H9 (cell line): ENCODE measurements at regions not wholly inside any gene's neighbourhood (a gene's known extent, or its start where the extent isn't known, plus 50 kb on each side); places are given as distances from the start of the nearest gene placed in this dataset.

ENCODE experiments used
- DNase-seq: peaks from one replicate; pipeline ENCODE4 v3.0.0-alpha.2; 2017
- H2AFZ ChIP-seq: one replicate; pipeline ENCODE4 v1.6.1; 2013; ENCODE audit warnings: mild to moderate bottlenecking, low read length, control low read depth, moderate library complexity
- H2AK5ac ChIP-seq: 2 replicates; pipeline ENCODE4 v1.6.1; 2013; ENCODE audit warnings: low read length, control low read depth, mixed read lengths; ENCODE audit not compliant: insufficient read length
- H2BK120ac ChIP-seq: one replicate; pipeline ENCODE4 v1.6.1; 2013; ENCODE audit warnings: low read depth, mild to moderate bottlenecking, low read length, control low read depth, inconsistent platforms; ENCODE audit not compliant: poor library complexity, severe bottlenecking
- H2BK12ac ChIP-seq: 2 replicates; pipeline ENCODE4 v1.6.1; 2013; ENCODE audit warnings: low read length, control low read depth, mixed read lengths, low read depth; ENCODE audit not compliant: insufficient read length
- H2BK15ac ChIP-seq: 2 replicates; pipeline ENCODE4 v1.6.1; 2013; ENCODE audit warnings: low read depth, low read length, control low read depth
- H2BK20ac ChIP-seq: one replicate; pipeline ENCODE4 v1.6.1; 2013; ENCODE audit warnings: low read depth, mild to moderate bottlenecking, low read length, control low read depth, inconsistent platforms; ENCODE audit not compliant: poor library complexity, severe bottlenecking
- H2BK5ac ChIP-seq: 2 replicates; pipeline ENCODE4 v1.6.1; 2013; ENCODE audit warnings: low read length, control low read depth, mixed read lengths; ENCODE audit not compliant: insufficient read length
- H3K14ac ChIP-seq: 2 replicates; pipeline ENCODE4 v1.6.1; 2013; ENCODE audit warnings: low read length, control low read depth; ENCODE audit not compliant: insufficient read depth
- H3K18ac ChIP-seq: 2 replicates; pipeline ENCODE4 v1.6.1; 2013; ENCODE audit warnings: low read depth, mild to moderate bottlenecking, mixed read lengths, low read length, control low read depth; ENCODE audit not compliant: insufficient read length
- H3K23ac ChIP-seq: 2 replicates; pipeline ENCODE4 v1.6.1; 2013; ENCODE audit warnings: low read length, control low read depth, mixed read lengths, low read depth; ENCODE audit not compliant: insufficient read length
- H3K23me2 ChIP-seq: 2 replicates; pipeline ENCODE4 v1.6.1; 2013; ENCODE audit warnings: low read depth, mild to moderate bottlenecking, mixed read lengths, low read length, control low read depth; ENCODE audit not compliant: insufficient read length, poor library complexity, severe bottlenecking
- H3K27ac ChIP-seq: 2 replicates; pipeline ENCODE4 v1.5.1; 2013; ENCODE audit warnings: low read length, control low read depth, mixed read lengths, low read depth; ENCODE audit not compliant: insufficient read length
- H3K27me3 ChIP-seq: 2 replicates; pipeline ENCODE4 v1.6.1; 2013; ENCODE audit warnings: low read length, control low read depth, inconsistent platforms; ENCODE audit not compliant: insufficient read depth
- H3K4ac ChIP-seq: 2 replicates; pipeline ENCODE4 v1.6.1; 2013; ENCODE audit warnings: low read depth, mild to moderate bottlenecking, control low read depth, inconsistent platforms, low read length, moderate library complexity
- H3K4me1 ChIP-seq: 2 replicates; pipeline ENCODE4 v1.6.1; 2013; ENCODE audit warnings: low read length, control low read depth, inconsistent platforms; ENCODE audit not compliant: insufficient read depth
- H3K4me2 ChIP-seq: 2 replicates; pipeline ENCODE4 v1.6.1; 2013; ENCODE audit warnings: low read length, control low read depth, mixed read lengths; ENCODE audit not compliant: insufficient read length, insufficient read depth
- H3K56ac ChIP-seq: 2 replicates; pipeline ENCODE4 v1.6.1; 2013; ENCODE audit warnings: low read depth, mild to moderate bottlenecking, mixed read lengths, low read length, control low read depth; ENCODE audit not compliant: insufficient read length
- H3K79me1 ChIP-seq: 2 replicates; pipeline ENCODE4 v1.6.1; 2013; ENCODE audit warnings: low read depth, mild to moderate bottlenecking, moderate library complexity, low read length, control low read depth, inconsistent platforms; ENCODE audit not compliant: insufficient read depth, poor library complexity, severe bottlenecking
- H3K79me2 ChIP-seq: 2 replicates; pipeline ENCODE4 v1.6.1; 2013; ENCODE audit warnings: low read length, control low read depth, inconsistent platforms; ENCODE audit not compliant: insufficient read depth
- H3K9ac ChIP-seq: 2 replicates; pipeline ENCODE4 v1.6.1; 2013; ENCODE audit warnings: low read length, control low read depth, mixed read lengths; ENCODE audit not compliant: insufficient read length; ENCODE audit errors: extremely low read depth
- H3K9me3 ChIP-seq: one replicate; pipeline ENCODE4 v1.6.1; 2013; ENCODE audit warnings: low read depth, low read length, inconsistent platforms; ENCODE audit not compliant: control insufficient read depth
- H3T11ph ChIP-seq: one replicate; pipeline ENCODE4 v1.6.1; 2013; ENCODE audit warnings: mild to moderate bottlenecking, low read length, control low read depth, inconsistent platforms
- H4K20me1 ChIP-seq: one replicate; pipeline ENCODE4 v1.6.1; 2013; ENCODE audit not compliant: control insufficient read depth, insufficient read length, insufficient read depth
- H4K5ac ChIP-seq: 2 replicates; pipeline ENCODE4 v1.6.1; 2013; ENCODE audit warnings: low read depth, mild to moderate bottlenecking, mixed read lengths, low read length, control low read depth; ENCODE audit not compliant: insufficient read length
- H4K8ac ChIP-seq: replicated peaks from 2 replicates; pipeline ENCODE4 v1.6.1; 2013; ENCODE audit warnings: low read length, control low read depth, mixed read lengths, low read depth; ENCODE audit not compliant: insufficient read length
- H4K91ac ChIP-seq: 2 replicates; pipeline ENCODE4 v1.6.1; 2013; ENCODE audit warnings: low read depth, mild to moderate bottlenecking, moderate library complexity, mixed read lengths, low read length, control low read depth; ENCODE audit not compliant: insufficient read length
- H3K27ac Mint-ChIP-seq, 3 experiments: 2 replicates in 2 of 3; 3 replicates in 1 of 3; pipeline ENCODE4 v1.8.0; 2020 to 2021; ENCODE audit warnings: mixed read lengths in 3 of 3, mild to moderate bottlenecking in 1 of 3, moderate library complexity in 1 of 3
- H3K27me3 Mint-ChIP-seq: 2 replicates; pipeline ENCODE4 v1.8.0; 2021; ENCODE audit warnings: low read depth, mild to moderate bottlenecking, moderate library complexity, mixed read lengths
- H3K36me3 Mint-ChIP-seq, 3 experiments: 2 replicates in 2 of 3; 3 replicates in 1 of 3; pipeline ENCODE4 v1.8.0; 2020 to 2021; ENCODE audit warnings: low read depth in 3 of 3, mixed read lengths in 3 of 3; ENCODE audit not compliant: insufficient read depth in 1 of 3
- H3K4me1 Mint-ChIP-seq, 2 experiments: 2 replicates each; pipeline ENCODE4 v1.8.0; 2020; ENCODE audit warnings: mixed read lengths in 2 of 2
- H3K4me3 Mint-ChIP-seq, 2 experiments: 2 replicates in 1 of 2; 3 replicates in 1 of 2; pipeline ENCODE4 v1.8.0; 2020 to 2021; ENCODE audit warnings: mild to moderate bottlenecking in 2 of 2, mixed read lengths in 2 of 2, moderate library complexity in 1 of 2
- H3K9me3 Mint-ChIP-seq, 2 experiments: 2 replicates in 1 of 2; 3 replicates in 1 of 2; pipeline ENCODE4 v1.8.0; 2020; ENCODE audit warnings: mild to moderate bottlenecking in 2 of 2, mixed read lengths in 2 of 2, moderate library complexity in 1 of 2
- WGBS: extraction: QIAGEN DNeasy Blood & Tissue Kit; methylation state at CpG from one replicate; pipeline ENCODE4 v1.1.7; 2013; ENCODE audit warnings: missing lambda C conversion rate, low lambda C conversion rate, mixed read lengths; ENCODE audit not compliant: insufficient read length; ENCODE audit errors: extremely low coverage; 5-methylcytosine and 5-hydroxymethylcytosine counted together
- TF ChIP-seq, protein P1 (sequence below): fragments of 200-600 bp; sonication (generic); conservative IDR thresholded peaks from 3 replicates; pipeline ENCODE4 v1.8.0; 2021; ENCODE audit warnings: antibody characterized with exemption, mild to moderate bottlenecking

DNA sequence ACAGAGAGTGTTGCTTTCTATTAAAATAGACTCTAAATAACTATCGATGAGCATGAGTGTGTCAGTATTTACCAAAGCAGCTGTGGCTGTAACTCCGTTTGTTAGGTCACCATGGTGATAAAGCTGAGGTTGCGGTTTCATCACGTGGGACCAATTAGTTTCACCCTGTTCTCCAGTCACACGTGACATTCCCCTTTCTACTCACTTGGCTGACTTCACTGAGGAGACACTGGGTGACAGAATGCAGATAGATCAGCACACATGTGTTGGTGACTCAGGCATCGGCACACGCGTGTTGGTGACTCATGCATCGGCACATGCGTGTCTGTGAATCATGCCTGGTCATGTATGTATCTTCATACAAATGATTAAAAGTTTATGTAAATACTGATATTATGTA, 285.4 kb downstream of the THBS2 start:
- no CpG with 5 or more reads among the region's 10 CpGs for WGBS
- Mint-ChIP-seq H3K4me1 (no peaks in the 10 kb centered on the region), H3K27me3 (no peaks in the 10 kb centered on the region; the same call in 1 of the 2 replicates), H3K9me3 (peaks cover 11 to 12% of the 10 kb centered on the region in 2 experiments), H3K4me3 (no peak overlapping the region; a peak in 1 of 5 replicates), H3K27ac (no peak overlapping the region), H3K36me3 (peaks cover 2 to 8% (median 6%) of the 10 kb centered on the region in 3 experiments; a peak in 5 of 7 replicates)
- Histone ChIP-seq H3K79me1 (no peaks in the 10 kb centered on the region), H3K9me3 (no peaks in the 10 kb centered on the region), H2AK5ac (no peak overlapping the region), H3K4me2 (no peak overlapping the region), H2BK20ac (no peak overlapping the region), H3K79me2 (no peaks in the 10 kb centered on the region), H2BK12ac (no peak overlapping the region), H2BK120ac (no peak overlapping the region), H3K18ac (peak overlapping the region; percentile 45), H3T11ph (no peak overlapping the region), H4K91ac (no peak overlapping the region), H3K9ac (no peak overlapping the region), H2BK15ac (no peak overlapping the region), H4K5ac (no peak overlapping the region), H3K56ac (no peak overlapping the region), H3K23ac (no peak overlapping the region), H4K8ac (no peak overlapping the region), H2BK5ac (no peak overlapping the region), H3K14ac (no peak overlapping the region), H4K20me1 (no peaks in the 10 kb centered on the region), H3K23me2 (no peaks in the 10 kb centered on the region), H3K4me1 (no peaks in the 10 kb centered on the region), H3K27ac (no peak overlapping the region), H3K4ac (no peak overlapping the region), H2AFZ (no peak overlapping the region), H3K27me3 (no peaks in the 10 kb centered on the region)
- no peak for DNase-seq
- TF ChIP-seq, protein P1, sequence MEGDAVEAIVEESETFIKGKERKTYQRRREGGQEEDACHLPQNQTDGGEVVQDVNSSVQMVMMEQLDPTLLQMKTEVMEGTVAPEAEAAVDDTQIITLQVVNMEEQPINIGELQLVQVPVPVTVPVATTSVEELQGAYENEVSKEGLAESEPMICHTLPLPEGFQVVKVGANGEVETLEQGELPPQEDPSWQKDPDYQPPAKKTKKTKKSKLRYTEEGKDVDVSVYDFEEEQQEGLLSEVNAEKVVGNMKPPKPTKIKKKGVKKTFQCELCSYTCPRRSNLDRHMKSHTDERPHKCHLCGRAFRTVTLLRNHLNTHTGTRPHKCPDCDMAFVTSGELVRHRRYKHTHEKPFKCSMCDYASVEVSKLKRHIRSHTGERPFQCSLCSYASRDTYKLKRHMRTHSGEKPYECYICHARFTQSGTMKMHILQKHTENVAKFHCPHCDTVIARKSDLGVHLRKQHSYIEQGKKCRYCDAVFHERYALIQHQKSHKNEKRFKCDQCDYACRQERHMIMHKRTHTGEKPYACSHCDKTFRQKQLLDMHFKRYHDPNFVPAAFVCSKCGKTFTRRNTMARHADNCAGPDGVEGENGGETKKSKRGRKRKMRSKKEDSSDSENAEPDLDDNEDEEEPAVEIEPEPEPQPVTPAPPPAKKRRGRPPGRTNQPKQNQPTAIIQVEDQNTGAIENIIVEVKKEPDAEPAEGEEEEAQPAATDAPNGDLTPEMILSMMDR = no peak
